Neural cell (in vitro differentiated cells): ENCODE measurements at regions not wholly inside any gene's neighbourhood (a gene's known extent, or its start where the extent isn't known, plus 50 kb on each side); places are given as distances from the start of the nearest gene placed in this dataset.

Source experiments
- CTCF ChIP-seq: fragments of 450-650 bp; IDR thresholded peaks from 2 replicates; pipeline ENCODE4 v1.5.1; 2014; ENCODE audit warnings: antibody characterized with exemption, mild to moderate bottlenecking, moderate library complexity; ENCODE audit not compliant: poor library complexity, severe bottlenecking
- EP300 ChIP-seq: fragments of 450-650 bp; conservative IDR thresholded peaks from 2 replicates; pipeline ENCODE4 v1.6.1; 2014; ENCODE audit warnings: antibody characterized with exemption, mild to moderate bottlenecking, moderate library complexity; ENCODE audit not compliant: poor library complexity, severe bottlenecking
- EZH2 ChIP-seq: fragments of 200-600, 300-800 bp; shearing (Covaris generic), sonication (generic); IDR thresholded peaks from 2 replicates; pipeline ENCODE4 v1.6.1; 2014; ENCODE audit warnings: antibody characterized with exemption, low read length, borderline replicate concordance, mild to moderate bottlenecking; ENCODE audit not compliant: insufficient read depth, poor library complexity, severe bottlenecking
- MXI1 ChIP-seq: fragments of 450-650 bp; conservative IDR thresholded peaks from 2 replicates; pipeline ENCODE4 v1.6.1; 2014; ENCODE audit warnings: antibody characterized with exemption, mild to moderate bottlenecking; ENCODE audit not compliant: poor library complexity, severe bottlenecking
- POLR2AphosphoS5 ChIP-seq: IDR thresholded peaks from 2 replicates; pipeline ENCODE4 v1.6.1; 2012
- TAF1 ChIP-seq: IDR thresholded peaks from 2 replicates; pipeline ENCODE4 v1.6.1; 2012; ENCODE audit warnings: low read depth

- no peak for TF ChIP-seq CTCF
- no peak for TF ChIP-seq MXI1
- TF ChIP-seq EZH2 = no peak
- TF ChIP-seq EP300 = no peak
- no peak for TF ChIP-seq POLR2AphosphoS5
- no peak for TF ChIP-seq TAF1
These were observed 61.7 kb upstream of the PDE4D start for GRCh38 chr5:59955241-59955640.
